ENCODE measurements at regions not wholly inside any gene's neighbourhood (a gene's known extent, or its start where the extent isn't known, plus 50 kb on each side); places are given as distances from the start of the nearest gene placed in this dataset.

DNA sequence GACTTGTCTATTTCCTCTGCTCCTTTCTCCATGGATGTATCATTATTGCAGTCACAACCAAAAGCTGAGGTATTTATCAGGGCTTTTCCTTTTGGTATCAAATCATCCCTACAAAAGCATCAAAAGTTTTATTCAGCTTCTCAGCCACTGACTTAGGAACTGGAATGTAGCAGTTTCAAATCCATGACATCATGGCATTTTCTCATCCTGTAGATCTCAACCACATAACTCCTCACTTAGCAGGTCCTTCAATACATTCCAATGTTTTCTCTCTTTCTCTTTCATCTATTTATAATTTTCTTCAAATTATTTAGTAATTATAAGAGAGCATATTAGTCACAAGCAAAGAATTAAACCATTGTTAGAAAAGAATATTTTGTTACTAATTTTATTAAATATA lies 537.4 kb upstream of the SORCS1 start:
- Histone ChIP-seq H3K36me3 (ENCODE audit: insufficient read depth, low read length) (no peaks in the 10 kb centered on the region), H3K27me3 (ENCODE audit: insufficient read depth, low read length) (no peaks in the 10 kb centered on the region), H3K79me2 (ENCODE audit: insufficient read depth, low read length) (no peaks in the 10 kb centered on the region), H4K20me1 (ENCODE audit: insufficient read depth, low read length) (no peaks in the 10 kb centered on the region), H3F3A (ENCODE audit: insufficient read depth, low read length) (no peaks in the 10 kb centered on the region), H3K9ac (ENCODE audit: low read length) (no peak overlapping the region), H3K4me3 (ENCODE audit: low read depth, low read length, poor library complexity, severe bottlenecking) (no peak overlapping the region), H3K27ac (ENCODE audit: low read depth, low read length, poor library complexity, severe bottlenecking) (no peak overlapping the region), H2AFZ (ENCODE audit: low read length) (no peak overlapping the region), H3K4me2 (ENCODE audit: low read length) (no peak overlapping the region), H3K9me2 (ENCODE audit: low read depth, low read length) (no peaks in the 10 kb centered on the region), H3K4me1 (ENCODE audit: insufficient read depth, low read length, severe bottlenecking) (no peaks in the 10 kb centered on the region), H3K9me3 (ENCODE audit: low read length) (no peaks in the 10 kb centered on the region)
- no peak for TF ChIP-seq EZH2 (IDR thresholded peaks at IDR 0.05; ENCODE audit: borderline replicate concordance, low read length)
- TF ChIP-seq, protein P1, sequence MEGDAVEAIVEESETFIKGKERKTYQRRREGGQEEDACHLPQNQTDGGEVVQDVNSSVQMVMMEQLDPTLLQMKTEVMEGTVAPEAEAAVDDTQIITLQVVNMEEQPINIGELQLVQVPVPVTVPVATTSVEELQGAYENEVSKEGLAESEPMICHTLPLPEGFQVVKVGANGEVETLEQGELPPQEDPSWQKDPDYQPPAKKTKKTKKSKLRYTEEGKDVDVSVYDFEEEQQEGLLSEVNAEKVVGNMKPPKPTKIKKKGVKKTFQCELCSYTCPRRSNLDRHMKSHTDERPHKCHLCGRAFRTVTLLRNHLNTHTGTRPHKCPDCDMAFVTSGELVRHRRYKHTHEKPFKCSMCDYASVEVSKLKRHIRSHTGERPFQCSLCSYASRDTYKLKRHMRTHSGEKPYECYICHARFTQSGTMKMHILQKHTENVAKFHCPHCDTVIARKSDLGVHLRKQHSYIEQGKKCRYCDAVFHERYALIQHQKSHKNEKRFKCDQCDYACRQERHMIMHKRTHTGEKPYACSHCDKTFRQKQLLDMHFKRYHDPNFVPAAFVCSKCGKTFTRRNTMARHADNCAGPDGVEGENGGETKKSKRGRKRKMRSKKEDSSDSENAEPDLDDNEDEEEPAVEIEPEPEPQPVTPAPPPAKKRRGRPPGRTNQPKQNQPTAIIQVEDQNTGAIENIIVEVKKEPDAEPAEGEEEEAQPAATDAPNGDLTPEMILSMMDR (IDR thresholded peaks at IDR 0.05; ENCODE audit: low read length), result no peak

DNA sequence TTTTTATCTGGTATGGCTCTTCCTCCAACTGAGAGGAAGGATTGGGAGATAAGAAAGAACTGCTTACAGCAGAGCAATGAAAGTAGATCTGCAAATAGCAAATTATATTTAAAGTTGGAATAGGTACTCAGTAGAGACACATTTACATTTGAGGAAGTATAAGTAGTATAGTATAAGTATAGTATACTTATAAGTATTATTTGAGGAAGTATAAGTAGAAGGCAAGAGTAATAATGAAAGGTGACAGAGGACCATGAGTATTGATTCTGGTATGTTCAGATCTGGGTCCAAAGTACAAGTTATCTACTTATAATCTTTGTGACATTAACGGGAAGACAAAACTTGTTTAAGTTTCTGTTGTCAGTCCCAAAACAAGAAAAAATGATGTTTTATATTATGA lies 527.6 kb upstream of the SORCS1 start:
- no peaks in the 10 kb centered on the region for H3K79me2 ChIP-seq (ENCODE audit: insufficient read depth, low read length)
- no peak overlapping the region for H3K4me2 ChIP-seq (ENCODE audit: low read length)
- no peak for TF ChIP-seq EZH2 (IDR thresholded peaks at IDR 0.05; ENCODE audit: borderline replicate concordance, low read length)
- TF ChIP-seq, protein P1 (IDR thresholded peaks at IDR 0.05; ENCODE audit: low read length), result no peak

DNA sequence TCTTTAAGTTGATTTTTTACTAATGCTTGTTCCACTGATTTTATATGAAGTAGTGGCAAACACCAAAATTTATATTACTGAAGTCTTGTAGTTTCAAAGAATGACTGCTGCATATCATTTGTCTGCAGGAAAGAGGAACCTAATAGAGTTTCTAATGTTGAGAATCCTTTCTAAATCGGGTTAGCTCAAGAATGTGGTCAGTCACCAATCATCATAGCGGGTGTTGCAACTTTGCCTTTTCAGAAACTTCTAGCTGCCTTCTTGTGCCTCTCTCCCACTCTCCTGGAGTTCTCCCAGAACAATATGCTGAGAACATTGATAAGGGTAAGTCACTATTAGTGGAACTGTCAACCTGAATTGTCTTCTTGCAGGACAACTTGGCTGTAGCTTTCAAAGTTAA lies 524.8 kb upstream of the SORCS1 start:
- no peaks in the 10 kb centered on the region for H3K79me2 ChIP-seq (ENCODE audit: insufficient read depth, low read length)
- H3K9ac ChIP-seq (ENCODE audit: low read length), result no peak overlapping the region
- TF ChIP-seq, protein P1 (IDR thresholded peaks at IDR 0.05; ENCODE audit: low read length), result no peak
- TF ChIP-seq EZH2 (IDR thresholded peaks at IDR 0.05; ENCODE audit: borderline replicate concordance, low read length), result no peak
- H3K4me3 ChIP-seq (ENCODE audit: low read depth, low read length, poor library complexity, severe bottlenecking), result no peak overlapping the region
- H3K9me3 ChIP-seq (ENCODE audit: low read length), result no peaks in the 10 kb centered on the region
- H2AFZ ChIP-seq (ENCODE audit: low read length), result no peak overlapping the region
- H3K27ac ChIP-seq (ENCODE audit: low read depth, low read length, poor library complexity, severe bottlenecking), result no peak overlapping the region
- no peaks in the 10 kb centered on the region for H3F3A ChIP-seq (ENCODE audit: insufficient read depth, low read length)
- H4K20me1 ChIP-seq (ENCODE audit: insufficient read depth, low read length), result no peaks in the 10 kb centered on the region
- no peaks in the 10 kb centered on the region for H3K4me1 ChIP-seq (ENCODE audit: insufficient read depth, low read length, severe bottlenecking)
- H3K9me2 ChIP-seq (ENCODE audit: low read depth, low read length), result no peaks in the 10 kb centered on the region
- no peaks in the 10 kb centered on the region for H3K27me3 ChIP-seq (ENCODE audit: insufficient read depth, low read length)
- H3K4me2 ChIP-seq (ENCODE audit: low read length), result no peak overlapping the region
- no peaks in the 10 kb centered on the region for H3K36me3 ChIP-seq (ENCODE audit: insufficient read depth, low read length)

More for the DNA sequence above, 527.6 kb upstream of the SORCS1 start:
- Histone ChIP-seq H3K27ac (ENCODE audit: low read depth, low read length, poor library complexity, severe bottlenecking) (no peak overlapping the region), H3K9me3 (ENCODE audit: low read length) (no peaks in the 10 kb centered on the region), H4K20me1 (ENCODE audit: insufficient read depth, low read length) (no peaks in the 10 kb centered on the region), H3K4me1 (ENCODE audit: insufficient read depth, low read length, severe bottlenecking) (no peaks in the 10 kb centered on the region), H3K27me3 (ENCODE audit: insufficient read depth, low read length) (no peaks in the 10 kb centered on the region), H3F3A (ENCODE audit: insufficient read depth, low read length) (no peaks in the 10 kb centered on the region), H3K9me2 (ENCODE audit: low read depth, low read length) (no peaks in the 10 kb centered on the region), H3K9ac (ENCODE audit: low read length) (no peak overlapping the region), H3K36me3 (ENCODE audit: insufficient read depth, low read length) (no peaks in the 10 kb centered on the region), H2AFZ (ENCODE audit: low read length) (no peak overlapping the region), H3K4me3 (ENCODE audit: low read depth, low read length, poor library complexity, severe bottlenecking) (no peak overlapping the region)

All from OCI-LY1 (cell line).